Psoas muscle (tissue), 7 donors: ENCODE measurements at regions not wholly inside any gene's neighbourhood (a gene's known extent, or its start where the extent isn't known, plus 50 kb on each side); places are given as distances from the start of the nearest gene placed in this dataset.
"Not testable (repeated sequence)": the region's sequence is repeated elsewhere in the genome, so short reads cannot be mapped to it uniquely, and the experiment has no call there.

ENCODE experiments used
- ATAC-seq, 4 donors: fragments of 200-7000 bp; cut with Tn5 transposase; one replicate each; pipeline ENCODE4 v1.9.1; 2020; ENCODE audit warnings: moderate library complexity in 3 of 4, mild to moderate bottlenecking in 2 of 4
- DNase-seq, 2 donors: peaks; one replicate each; pipeline ENCODE4 v3.0.0-alpha.2; 2020
- H3K27ac ChIP-seq: fragments of 200-600 bp; one replicate; pipeline ENCODE4 v1.8.0; 2022
- H3K27me3 ChIP-seq, 3 donors: fragments of 200-600 bp in 1 of 3; one replicate each; pipeline versions ENCODE4 v1.6.1 to v1.8.0; 2013 to 2022; ENCODE audit warnings: low read length in 2 of 3, mild to moderate bottlenecking in 2 of 3, moderate library complexity in 1 of 3; ENCODE audit not compliant: insufficient read depth in 3 of 3
- H3K36me3 ChIP-seq, 2 donors: fragments of 200-600 bp in 1 of 2; one replicate each; pipeline versions ENCODE4 v1.6.1 to v1.8.0; 2013 to 2022; ENCODE audit warnings: low read depth in 1 of 2, mild to moderate bottlenecking in 1 of 2, moderate library complexity in 1 of 2; ENCODE audit not compliant: insufficient read depth in 1 of 2
- H3K4me1 ChIP-seq: fragments of 200-600 bp; one replicate; pipeline ENCODE4 v1.8.0; 2022
- H3K4me3 ChIP-seq: fragments of 200-600 bp; one replicate; pipeline ENCODE4 v1.8.0; 2022; ENCODE audit warnings: mild to moderate bottlenecking
- H3K9me3 ChIP-seq: fragments of 200-600 bp; one replicate; pipeline ENCODE4 v1.8.0; 2022
- WGBS, 3 donors: extraction: QIAGEN DNeasy Blood & Tissue Kit; methylation state at CpG; one replicate each; pipeline versions ENCODE4 v1.1.6 to v1.1.7; 2013; 5-methylcytosine and 5-hydroxymethylcytosine counted together
- intact Hi-C, 2 donors: fragments of 100-400 bp; cut with DNase I; formaldehyde crosslinking; loops; one replicate each; pipeline versions ENCODE4 v1.11.0 to v1.14.2; 2022
- TF ChIP-seq, protein P1 (sequence below): fragments of 200-600 bp; IDR thresholded peaks from one replicate; pipeline ENCODE4 v1.8.0; 2022; ENCODE audit warnings: antibody characterized with exemption
- donor health status: healthy with polysubstance abuse.
- donor health status: DM: no; HTN: no; CAD: no; lungs with moderate emphysema.
- donor health status: Bipolar disorder and iron deficiency.
- donor health status: healthy.
- donor health status: DM: yes; HTN: yes; CAD: no.
- donor health status: DM: no; HTN: no; CAD: no.
- donor health status: DM: yes; HTN: yes; CAD: no.

DNA sequence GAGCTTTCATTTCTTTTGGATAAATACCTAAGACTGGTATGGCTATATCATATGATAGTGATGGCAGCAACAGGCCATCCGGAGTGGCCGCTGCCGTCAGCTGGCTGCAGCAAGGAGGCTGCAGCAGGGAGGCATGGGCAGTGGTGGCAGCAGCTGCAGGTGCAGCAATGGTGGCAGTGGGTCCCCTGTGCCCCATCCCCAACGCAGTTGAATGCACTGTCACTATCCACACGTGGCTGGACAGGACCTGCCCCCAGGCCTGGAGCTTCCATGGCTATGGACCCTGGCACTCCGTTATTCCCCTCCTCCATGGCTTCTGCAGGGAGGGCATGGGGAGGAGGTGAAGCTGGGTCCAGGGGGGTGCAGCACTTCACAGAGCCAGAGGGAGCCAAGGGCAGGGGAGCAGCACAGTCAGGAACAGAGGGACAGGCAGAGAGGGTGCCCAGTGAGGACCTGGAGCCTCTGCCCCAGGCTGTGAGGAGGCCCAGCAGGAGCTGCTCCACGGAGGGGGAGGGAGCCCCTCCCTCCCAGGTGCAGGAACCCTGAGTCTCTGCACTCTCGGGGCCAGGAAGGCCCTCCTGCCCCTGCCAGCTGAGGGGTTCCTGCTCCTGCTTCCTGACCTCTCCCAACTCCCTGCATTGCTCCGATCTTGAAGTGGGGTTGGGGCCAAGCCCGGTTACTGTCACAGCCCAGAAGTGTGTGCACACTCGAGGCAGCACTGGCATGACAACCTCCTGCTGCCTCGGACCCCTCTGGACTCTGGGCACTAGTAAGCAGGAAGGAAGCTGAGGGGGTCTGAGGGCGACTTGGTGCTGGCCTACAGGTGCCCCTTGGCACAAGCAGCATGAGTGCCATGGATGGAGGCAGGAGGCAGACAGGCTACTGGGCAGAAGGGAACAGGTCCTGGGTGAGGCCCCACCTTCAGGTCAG is 466.3 kb downstream of the GUCY1A2 start:
- H3K36me3 ChIP-seq = no peaks in the 10 kb centered on the region
- ATAC-seq = no peak
- intact Hi-C loops = no loop called here

DNA sequence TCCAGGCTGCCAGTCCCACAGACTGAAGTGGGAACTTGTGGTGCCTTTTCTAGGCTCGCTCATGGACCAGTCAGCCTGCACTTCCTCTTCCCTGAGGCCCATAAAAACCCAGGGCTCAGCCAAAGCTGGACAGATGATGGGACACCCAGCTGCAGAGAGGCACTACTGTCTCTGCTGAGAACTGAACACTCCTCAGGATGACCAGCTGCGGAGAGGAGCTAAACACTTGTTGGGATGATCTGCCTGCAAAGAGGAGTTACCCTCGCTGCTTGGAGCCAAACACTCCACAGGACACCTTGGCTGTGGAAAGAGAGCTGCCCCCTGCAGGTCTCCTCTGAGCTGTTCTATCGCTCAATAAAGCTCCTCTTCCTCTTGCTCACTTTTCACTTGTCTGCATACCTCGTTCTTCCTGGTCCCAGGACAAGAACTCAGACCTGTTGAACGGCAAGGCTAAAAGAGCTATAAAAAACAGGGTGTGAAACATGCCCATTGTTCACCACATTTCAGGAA is 465.5 kb downstream of the GUCY1A2 start:
- intact Hi-C loops = no loop called here
- H3K9me3 ChIP-seq = no peaks in the 10 kb centered on the region
- TF ChIP-seq, protein P1, sequence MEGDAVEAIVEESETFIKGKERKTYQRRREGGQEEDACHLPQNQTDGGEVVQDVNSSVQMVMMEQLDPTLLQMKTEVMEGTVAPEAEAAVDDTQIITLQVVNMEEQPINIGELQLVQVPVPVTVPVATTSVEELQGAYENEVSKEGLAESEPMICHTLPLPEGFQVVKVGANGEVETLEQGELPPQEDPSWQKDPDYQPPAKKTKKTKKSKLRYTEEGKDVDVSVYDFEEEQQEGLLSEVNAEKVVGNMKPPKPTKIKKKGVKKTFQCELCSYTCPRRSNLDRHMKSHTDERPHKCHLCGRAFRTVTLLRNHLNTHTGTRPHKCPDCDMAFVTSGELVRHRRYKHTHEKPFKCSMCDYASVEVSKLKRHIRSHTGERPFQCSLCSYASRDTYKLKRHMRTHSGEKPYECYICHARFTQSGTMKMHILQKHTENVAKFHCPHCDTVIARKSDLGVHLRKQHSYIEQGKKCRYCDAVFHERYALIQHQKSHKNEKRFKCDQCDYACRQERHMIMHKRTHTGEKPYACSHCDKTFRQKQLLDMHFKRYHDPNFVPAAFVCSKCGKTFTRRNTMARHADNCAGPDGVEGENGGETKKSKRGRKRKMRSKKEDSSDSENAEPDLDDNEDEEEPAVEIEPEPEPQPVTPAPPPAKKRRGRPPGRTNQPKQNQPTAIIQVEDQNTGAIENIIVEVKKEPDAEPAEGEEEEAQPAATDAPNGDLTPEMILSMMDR = no peak
- H3K4me1 ChIP-seq = no peaks in the 10 kb centered on the region
- H3K27ac ChIP-seq = no peak overlapping the region
- H3K27me3 ChIP-seq = no peaks in the 10 kb centered on the region
- DNase-seq = no peak
- no peaks in the 10 kb centered on the region for H3K36me3 ChIP-seq
- WGBS, 3 donors = 83 to 88% (median 84%) methylated on average over 6 of the region's 6 CpGs
- ATAC-seq = no peak
- no peak overlapping the region for H3K4me3 ChIP-seq

More for the DNA sequence above, 466.3 kb downstream of the GUCY1A2 start:
- no peaks in the 10 kb centered on the region for H3K27me3 ChIP-seq
- H3K4me1 ChIP-seq = no peaks in the 10 kb centered on the region
- WGBS, 3 donors = 83 to 91% (median 85%) methylated on average over 11 to 13 of the region's 13 CpGs
- TF ChIP-seq, protein P1 = no peak
- no peak overlapping the region for H3K4me3 ChIP-seq
- no peak for DNase-seq
- no peaks in the 10 kb centered on the region for H3K9me3 ChIP-seq
- no peak overlapping the region for H3K27ac ChIP-seq

DNA sequence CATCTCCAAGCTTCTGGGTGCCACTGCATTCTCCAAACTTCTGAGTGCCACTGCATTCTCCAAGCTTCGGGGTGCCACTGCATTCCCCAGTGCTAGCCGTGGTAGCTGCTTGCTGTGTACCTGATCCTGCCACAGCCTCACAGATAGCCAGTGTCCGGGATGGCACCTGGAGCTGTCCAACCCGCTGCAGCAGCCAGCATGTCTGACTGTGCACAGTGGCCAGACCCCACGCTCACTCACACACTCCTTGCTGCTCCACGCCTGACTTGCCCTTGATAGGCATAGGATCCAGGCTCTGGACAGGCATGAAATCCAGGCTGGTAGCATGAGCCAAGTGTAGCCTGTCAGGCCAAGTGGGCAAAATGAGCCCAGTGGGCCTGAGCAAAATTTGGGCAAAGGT is 465.0 kb downstream of the GUCY1A2 start:
- ATAC-seq = no peak
- no peaks in the 10 kb centered on the region for H3K9me3 ChIP-seq
- H3K4me3 ChIP-seq = no peak overlapping the region
- no peak for DNase-seq
- H3K27me3 ChIP-seq = no peaks in the 10 kb centered on the region
- no peaks in the 10 kb centered on the region for H3K4me1 ChIP-seq
- no peaks in the 10 kb centered on the region for H3K36me3 ChIP-seq
- TF ChIP-seq, protein P1 = no peak
- no peak overlapping the region for H3K27ac ChIP-seq
- 55 to 61% (median 61%) methylated on average over 6 of the region's 6 CpGs for WGBS, 3 donors
- intact Hi-C loops = no loop called here

DNA sequence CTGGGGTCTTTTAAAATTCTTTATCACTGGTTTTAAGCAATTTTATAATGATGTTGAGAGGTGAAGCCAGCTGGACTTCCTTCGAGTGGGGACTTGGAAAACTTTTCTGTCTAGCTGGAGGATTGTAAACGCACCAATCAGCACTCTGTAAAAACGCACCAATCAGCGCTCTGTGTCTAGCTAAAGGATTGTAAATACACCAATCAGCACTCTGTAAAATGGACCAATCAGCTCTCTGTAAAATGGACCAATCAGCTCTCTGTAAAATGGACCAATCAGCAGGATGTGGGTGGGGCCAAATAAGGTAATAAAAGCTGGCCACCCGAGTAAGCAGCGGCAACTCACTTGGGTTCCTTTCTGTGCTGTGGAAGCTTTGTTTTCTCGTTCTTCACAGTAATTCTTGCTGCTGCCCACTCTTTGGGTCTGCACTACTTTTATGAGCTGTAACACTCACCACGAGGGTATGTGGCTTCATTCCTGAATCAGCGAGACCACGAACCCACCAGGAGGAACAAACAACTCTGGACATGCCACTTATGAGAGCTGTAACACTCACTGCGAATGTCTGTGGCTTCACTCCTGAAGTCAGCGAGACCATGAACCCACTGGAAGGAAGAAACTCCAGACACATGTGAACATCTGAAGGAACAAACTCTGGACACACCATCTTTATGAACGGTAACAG is 462.6 kb downstream of the GUCY1A2 start:
- ATAC-seq, H3K36me3 ChIP-seq, H3K4me3 ChIP-seq, DNase-seq, H3K4me1 ChIP-seq, H3K27me3 ChIP-seq, H3K9me3 ChIP-seq, intact Hi-C loops, H3K27ac ChIP-seq: not testable (repeated sequence)
- WGBS, 3 donors = 90 to 94% (median 91%) methylated on average over 13 of the region's 13 CpGs

DNA sequence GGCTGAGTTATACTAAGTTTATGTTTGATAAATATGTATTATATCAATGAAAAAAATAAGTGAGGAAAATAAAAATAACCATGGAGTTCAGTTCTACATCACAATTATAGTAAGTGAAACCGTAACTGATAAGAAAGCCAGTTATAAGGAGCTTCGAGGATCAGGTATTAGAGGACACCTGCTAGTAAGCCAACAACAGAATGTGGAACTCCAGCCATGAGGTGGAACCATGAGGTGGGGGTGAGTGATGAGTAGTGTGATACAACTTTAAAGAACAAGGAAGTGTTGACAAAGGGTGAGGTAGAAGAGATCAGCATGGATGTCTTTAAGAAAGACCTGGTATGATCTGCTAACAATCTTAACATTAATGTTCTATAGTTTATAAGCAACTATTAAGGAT is 452.9 kb downstream of the GUCY1A2 start:
- H3K9me3 ChIP-seq = no peaks in the 10 kb centered on the region
- H3K4me1 ChIP-seq = no peaks in the 10 kb centered on the region
- H3K4me3 ChIP-seq = no peak overlapping the region
- H3K27ac ChIP-seq = no peak overlapping the region
- TF ChIP-seq, protein P1 = no peak
- WGBS, 3 donors = 76 to 89% (median 76%) methylated on average over 2 of the region's 2 CpGs
- intact Hi-C loops = no loop called here
- no peaks in the 10 kb centered on the region for H3K27me3 ChIP-seq
- H3K36me3 ChIP-seq = no peaks in the 10 kb centered on the region
- DNase-seq (no peak), ATAC-seq (no peak)
